Loucy (cell line): ENCODE measurements at regions not wholly inside any gene's neighbourhood (a gene's known extent, or its start where the extent isn't known, plus 50 kb on each side); places are given as distances from the start of the nearest gene placed in this dataset.

Experiments used
- EZH2phosphoT487 ChIP-seq: fragments of 200-600 bp; IDR thresholded peaks from 2 replicates; pipeline ENCODE4 v1.6.1; 2018; ENCODE audit warnings: antibody characterized with exemption, mild to moderate bottlenecking, moderate library complexity, borderline replicate concordance
- TF ChIP-seq, protein P1 (sequence below): fragments of 200-600 bp; sonication (generic); conservative IDR thresholded peaks from 2 replicates; pipeline ENCODE4 v1.5.1; 2014; ENCODE audit warnings: mild to moderate bottlenecking, antibody characterized with exemption, low read length

DNA sequence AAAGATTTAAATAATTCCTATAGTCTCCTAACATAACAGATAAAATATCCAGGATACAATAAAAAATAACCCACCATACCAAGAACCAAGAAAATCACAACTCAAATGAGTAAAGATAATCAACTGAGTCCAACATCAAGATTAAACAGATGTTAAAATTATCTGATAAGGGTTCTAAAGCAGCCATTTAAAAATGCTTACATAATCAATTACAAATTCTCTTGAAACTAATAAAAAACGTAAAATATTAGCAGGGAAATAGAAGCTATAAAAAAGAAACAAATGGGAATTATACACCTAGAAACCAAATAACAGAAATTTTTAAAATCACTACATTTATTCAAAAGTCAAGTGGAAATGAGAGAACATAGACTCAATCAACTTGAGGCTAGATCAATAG, 297.7 kb upstream of the RAB6C start:
- TF ChIP-seq, protein P1, sequence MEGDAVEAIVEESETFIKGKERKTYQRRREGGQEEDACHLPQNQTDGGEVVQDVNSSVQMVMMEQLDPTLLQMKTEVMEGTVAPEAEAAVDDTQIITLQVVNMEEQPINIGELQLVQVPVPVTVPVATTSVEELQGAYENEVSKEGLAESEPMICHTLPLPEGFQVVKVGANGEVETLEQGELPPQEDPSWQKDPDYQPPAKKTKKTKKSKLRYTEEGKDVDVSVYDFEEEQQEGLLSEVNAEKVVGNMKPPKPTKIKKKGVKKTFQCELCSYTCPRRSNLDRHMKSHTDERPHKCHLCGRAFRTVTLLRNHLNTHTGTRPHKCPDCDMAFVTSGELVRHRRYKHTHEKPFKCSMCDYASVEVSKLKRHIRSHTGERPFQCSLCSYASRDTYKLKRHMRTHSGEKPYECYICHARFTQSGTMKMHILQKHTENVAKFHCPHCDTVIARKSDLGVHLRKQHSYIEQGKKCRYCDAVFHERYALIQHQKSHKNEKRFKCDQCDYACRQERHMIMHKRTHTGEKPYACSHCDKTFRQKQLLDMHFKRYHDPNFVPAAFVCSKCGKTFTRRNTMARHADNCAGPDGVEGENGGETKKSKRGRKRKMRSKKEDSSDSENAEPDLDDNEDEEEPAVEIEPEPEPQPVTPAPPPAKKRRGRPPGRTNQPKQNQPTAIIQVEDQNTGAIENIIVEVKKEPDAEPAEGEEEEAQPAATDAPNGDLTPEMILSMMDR: no peak
- TF ChIP-seq EZH2phosphoT487: no peak
